Vagina (tissue), 2 donors: ENCODE measurements at regions not wholly inside any gene's neighbourhood (a gene's known extent, or its start where the extent isn't known, plus 50 kb on each side); places are given as distances from the start of the nearest gene placed in this dataset.

ENCODE experiments used
- DNase-seq, 2 donors: peaks; one replicate each; pipeline ENCODE4 v3.0.0-alpha.2; 2017; ENCODE audit errors: extremely low spot score in 2 of 2
- H3K27ac ChIP-seq: fragments of 200-600 bp; sonication (generic); one replicate; pipeline ENCODE4 v1.5.1; 2019
- H3K27me3 ChIP-seq: fragments of 200-600 bp; sonication (generic); one replicate; pipeline ENCODE4 v1.5.1; 2019
- H3K36me3 ChIP-seq, 2 donors: fragments of 200-600 bp; sonication (generic); one replicate each; pipeline ENCODE4 v1.5.1; 2017 to 2019
- H3K4me1 ChIP-seq: fragments of 200-600 bp; sonication (generic); one replicate; pipeline ENCODE4 v1.5.1; 2019
- H3K4me3 ChIP-seq, 2 donors: fragments of 200-600 bp; sonication (generic); 1 replicate in 1 of 2; 2 replicates in 1 of 2; pipeline ENCODE4 v1.5.1; 2016 to 2019
- H3K9me3 ChIP-seq: fragments of 200-600 bp; sonication (generic); one replicate; pipeline ENCODE4 v1.5.1; 2019
- POLR2A ChIP-seq, 2 donors: fragments of 450-650 bp; IDR thresholded peaks; one replicate each; pipeline ENCODE4 v1.6.1; 2017; ENCODE audit warnings: antibody characterized with exemption in 2 of 2, mild to moderate bottlenecking in 2 of 2, moderate library complexity in 2 of 2
- POLR2AphosphoS5 ChIP-seq, 2 donors: sonication (generic); formaldehyde crosslinking; IDR thresholded peaks; one replicate each; pipeline ENCODE4 v1.9.0; 2017; ENCODE audit warnings: antibody characterized with exemption in 2 of 2, mild to moderate bottlenecking in 2 of 2, low read depth in 1 of 2; ENCODE audit not compliant: insufficient read depth in 1 of 2
- intact Hi-C: fragments of 100-400 bp; cut with DNase I; formaldehyde crosslinking; loops from one replicate; pipeline ENCODE4 v1.15.1; 2023
- TF ChIP-seq, protein P1 (sequence below), 3 experiments: fragments of 450-650 bp in 2 of 3; fragments of 200-600 bp in 1 of 3; sonication (generic) in 1 of 3; IDR thresholded peaks; one replicate each; pipeline ENCODE4 v1.5.1; 2017 to 2019; ENCODE audit warnings: antibody characterized with exemption in 3 of 3, mild to moderate bottlenecking in 2 of 3, moderate library complexity in 2 of 3

- H3K36me3 ChIP-seq: no peaks in the 10 kb centered on the region
- intact Hi-C loops: no loop called here
These were observed 1185.2 kb downstream of the PCDH7 start for GRCh38 chr4:31905363-31905762.

GRCh38 chr4:31908261-31908660 lies 1188.1 kb downstream of the PCDH7 start:
- no peak for DNase-seq

More at GRCh38 chr4:31905363-31905762, 1185.2 kb downstream of the PCDH7 start:
- no peaks in the 10 kb centered on the region for H3K4me1 ChIP-seq
- H3K27ac ChIP-seq: no peak overlapping the region
- H3K9me3 ChIP-seq: no peaks in the 10 kb centered on the region
- H3K27me3 ChIP-seq: no peaks in the 10 kb centered on the region
- no peak overlapping the region for H3K4me3 ChIP-seq
- DNase-seq: no peak
- TF ChIP-seq POLR2A (IDR thresholded peaks at IDR 0.05): no peak
- TF ChIP-seq POLR2AphosphoS5 (IDR thresholded peaks at IDR 0.05; ENCODE audit: insufficient read depth in 1 of 2, low read depth in 1 of 2): no peak
- TF ChIP-seq, protein P1, sequence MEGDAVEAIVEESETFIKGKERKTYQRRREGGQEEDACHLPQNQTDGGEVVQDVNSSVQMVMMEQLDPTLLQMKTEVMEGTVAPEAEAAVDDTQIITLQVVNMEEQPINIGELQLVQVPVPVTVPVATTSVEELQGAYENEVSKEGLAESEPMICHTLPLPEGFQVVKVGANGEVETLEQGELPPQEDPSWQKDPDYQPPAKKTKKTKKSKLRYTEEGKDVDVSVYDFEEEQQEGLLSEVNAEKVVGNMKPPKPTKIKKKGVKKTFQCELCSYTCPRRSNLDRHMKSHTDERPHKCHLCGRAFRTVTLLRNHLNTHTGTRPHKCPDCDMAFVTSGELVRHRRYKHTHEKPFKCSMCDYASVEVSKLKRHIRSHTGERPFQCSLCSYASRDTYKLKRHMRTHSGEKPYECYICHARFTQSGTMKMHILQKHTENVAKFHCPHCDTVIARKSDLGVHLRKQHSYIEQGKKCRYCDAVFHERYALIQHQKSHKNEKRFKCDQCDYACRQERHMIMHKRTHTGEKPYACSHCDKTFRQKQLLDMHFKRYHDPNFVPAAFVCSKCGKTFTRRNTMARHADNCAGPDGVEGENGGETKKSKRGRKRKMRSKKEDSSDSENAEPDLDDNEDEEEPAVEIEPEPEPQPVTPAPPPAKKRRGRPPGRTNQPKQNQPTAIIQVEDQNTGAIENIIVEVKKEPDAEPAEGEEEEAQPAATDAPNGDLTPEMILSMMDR (IDR thresholded peaks at IDR 0.05): no peak

GRCh38 chr4:31917334-31917733 lies 1197.2 kb downstream of the PCDH7 start:
- TF ChIP-seq POLR2AphosphoS5 (IDR thresholded peaks at IDR 0.05; ENCODE audit: insufficient read depth in 1 of 2, low read depth in 1 of 2): no peak
- TF ChIP-seq POLR2A (IDR thresholded peaks at IDR 0.05): no peak
- TF ChIP-seq, protein P1 (IDR thresholded peaks at IDR 0.05): no peak
- no peak overlapping the region for H3K4me3 ChIP-seq
- no peak overlapping the region for H3K27ac ChIP-seq
- no peaks in the 10 kb centered on the region for H3K9me3 ChIP-seq
- no peaks in the 10 kb centered on the region for H3K36me3 ChIP-seq
- no peak for DNase-seq
- H3K27me3 ChIP-seq: no peaks in the 10 kb centered on the region
- intact Hi-C loops: no loop called here
- H3K4me1 ChIP-seq: no peaks in the 10 kb centered on the region

More at GRCh38 chr4:31908261-31908660, 1188.1 kb downstream of the PCDH7 start:
- Histone ChIP-seq H3K4me1 (no peaks in the 10 kb centered on the region), H3K9me3 (no peaks in the 10 kb centered on the region), H3K27me3 (no peaks in the 10 kb centered on the region), H3K27ac (no peak overlapping the region), H3K36me3 (no peaks in the 10 kb centered on the region), H3K4me3 (no peak overlapping the region)
- TF ChIP-seq, protein P1 (IDR thresholded peaks at IDR 0.05): no peak
- no peak for TF ChIP-seq POLR2A (IDR thresholded peaks at IDR 0.05)
- no peak for TF ChIP-seq POLR2AphosphoS5 (IDR thresholded peaks at IDR 0.05; ENCODE audit: insufficient read depth in 1 of 2, low read depth in 1 of 2)
- intact Hi-C loops: no loop called here

DNA sequence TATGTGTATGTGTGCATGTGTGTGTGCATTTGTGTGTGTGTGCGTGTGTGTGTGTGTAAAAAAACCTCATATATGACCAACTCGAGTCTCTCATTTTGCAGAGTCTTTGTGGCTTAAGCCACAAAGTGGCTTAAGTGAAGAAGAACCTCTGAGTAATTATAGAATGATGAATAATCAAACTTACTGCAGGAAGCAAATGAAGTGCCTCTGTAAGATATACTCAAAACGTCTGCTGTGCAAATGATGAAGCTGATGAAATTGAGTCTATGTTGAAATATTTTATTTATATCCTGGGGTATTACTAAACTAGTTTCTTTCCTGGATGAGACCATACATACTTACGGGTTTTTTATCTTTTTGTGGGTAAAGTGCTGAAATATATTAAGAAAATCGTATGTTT lies 1198.7 kb downstream of the PCDH7 start:
- no peak for DNase-seq
- H3K4me3 ChIP-seq: no peak overlapping the region
- no peak overlapping the region for H3K27ac ChIP-seq
- no peaks in the 10 kb centered on the region for H3K36me3 ChIP-seq
- no peaks in the 10 kb centered on the region for H3K27me3 ChIP-seq
- no peaks in the 10 kb centered on the region for H3K9me3 ChIP-seq
- no peaks in the 10 kb centered on the region for H3K4me1 ChIP-seq
- TF ChIP-seq POLR2A (IDR thresholded peaks at IDR 0.05) (no peak), POLR2AphosphoS5 (IDR thresholded peaks at IDR 0.05; ENCODE audit: insufficient read depth in 1 of 2, low read depth in 1 of 2) (no peak)
- TF ChIP-seq, protein P1 (IDR thresholded peaks at IDR 0.05): no peak
- intact Hi-C loops: no loop called here

GRCh38 chr4:31923634-31924033 lies 1203.5 kb downstream of the PCDH7 start:
- H3K27me3 ChIP-seq: no peaks in the 10 kb centered on the region
- TF ChIP-seq POLR2A (IDR thresholded peaks at IDR 0.05): no peak
- TF ChIP-seq, protein P1 (IDR thresholded peaks at IDR 0.05): no peak
- no peak for TF ChIP-seq POLR2AphosphoS5 (IDR thresholded peaks at IDR 0.05; ENCODE audit: insufficient read depth in 1 of 2, low read depth in 1 of 2)
- DNase-seq: no peak
- no peak overlapping the region for H3K27ac ChIP-seq
- H3K36me3 ChIP-seq: no peaks in the 10 kb centered on the region
- intact Hi-C loops: no loop called here
- H3K4me1 ChIP-seq: no peaks in the 10 kb centered on the region
- H3K9me3 ChIP-seq: no peaks in the 10 kb centered on the region
- H3K4me3 ChIP-seq: no peak overlapping the region
